ENCODE measurements at regions not wholly inside any gene's neighbourhood (a gene's known extent, or its start where the extent isn't known, plus 50 kb on each side); places are given as distances from the start of the nearest gene placed in this dataset.

GRCh38 chr12:98453070-98453469 is 62.3 kb upstream of the TMPO start:
- TF ChIP-seq CTCF (IDR thresholded peaks at IDR 0.05), result no peak
- TF ChIP-seq POLR2A (IDR thresholded peaks at IDR 0.05), result no peak

Measured in thyroid gland (tissue), 4 donors.